ENCODE measurements at regions not wholly inside any gene's neighbourhood (a gene's known extent, or its start where the extent isn't known, plus 50 kb on each side); places are given as distances from the start of the nearest gene placed in this dataset.

DNA sequence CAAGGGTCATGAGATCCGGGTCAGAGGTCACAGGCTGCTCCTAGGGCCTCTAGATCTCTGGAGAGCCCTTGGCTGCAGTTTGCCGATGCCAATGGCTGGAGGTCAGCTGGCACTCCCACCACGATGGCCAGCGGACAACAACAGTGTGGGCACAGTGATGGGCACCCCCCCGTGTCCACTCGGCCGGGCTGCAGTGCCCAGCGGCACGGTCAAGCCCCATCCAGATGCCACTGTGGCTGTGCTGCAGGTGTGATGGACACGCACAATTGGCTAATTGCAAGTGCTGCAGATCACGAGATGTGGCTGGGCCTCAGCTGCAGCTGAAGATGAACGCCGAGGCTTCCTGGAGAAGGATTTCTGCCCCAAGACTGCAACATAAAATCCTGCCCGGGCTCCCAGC lies 80.7 kb downstream of the PDGFA start:
- in situ Hi-C loops (cut with MboI; ENCODE audit: low sequenced_read_pairs, unreplicated experiment), result no loop called here
- TF ChIP-seq, protein P1, sequence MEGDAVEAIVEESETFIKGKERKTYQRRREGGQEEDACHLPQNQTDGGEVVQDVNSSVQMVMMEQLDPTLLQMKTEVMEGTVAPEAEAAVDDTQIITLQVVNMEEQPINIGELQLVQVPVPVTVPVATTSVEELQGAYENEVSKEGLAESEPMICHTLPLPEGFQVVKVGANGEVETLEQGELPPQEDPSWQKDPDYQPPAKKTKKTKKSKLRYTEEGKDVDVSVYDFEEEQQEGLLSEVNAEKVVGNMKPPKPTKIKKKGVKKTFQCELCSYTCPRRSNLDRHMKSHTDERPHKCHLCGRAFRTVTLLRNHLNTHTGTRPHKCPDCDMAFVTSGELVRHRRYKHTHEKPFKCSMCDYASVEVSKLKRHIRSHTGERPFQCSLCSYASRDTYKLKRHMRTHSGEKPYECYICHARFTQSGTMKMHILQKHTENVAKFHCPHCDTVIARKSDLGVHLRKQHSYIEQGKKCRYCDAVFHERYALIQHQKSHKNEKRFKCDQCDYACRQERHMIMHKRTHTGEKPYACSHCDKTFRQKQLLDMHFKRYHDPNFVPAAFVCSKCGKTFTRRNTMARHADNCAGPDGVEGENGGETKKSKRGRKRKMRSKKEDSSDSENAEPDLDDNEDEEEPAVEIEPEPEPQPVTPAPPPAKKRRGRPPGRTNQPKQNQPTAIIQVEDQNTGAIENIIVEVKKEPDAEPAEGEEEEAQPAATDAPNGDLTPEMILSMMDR (IDR thresholded peaks at IDR 0.05; ENCODE audit: borderline replicate concordance, control extremely low read depth, extremely low read depth, insufficient read depth, missing control alignments), result no peak
- no peak for DNase-seq (ENCODE audit: low spot score)

DNA sequence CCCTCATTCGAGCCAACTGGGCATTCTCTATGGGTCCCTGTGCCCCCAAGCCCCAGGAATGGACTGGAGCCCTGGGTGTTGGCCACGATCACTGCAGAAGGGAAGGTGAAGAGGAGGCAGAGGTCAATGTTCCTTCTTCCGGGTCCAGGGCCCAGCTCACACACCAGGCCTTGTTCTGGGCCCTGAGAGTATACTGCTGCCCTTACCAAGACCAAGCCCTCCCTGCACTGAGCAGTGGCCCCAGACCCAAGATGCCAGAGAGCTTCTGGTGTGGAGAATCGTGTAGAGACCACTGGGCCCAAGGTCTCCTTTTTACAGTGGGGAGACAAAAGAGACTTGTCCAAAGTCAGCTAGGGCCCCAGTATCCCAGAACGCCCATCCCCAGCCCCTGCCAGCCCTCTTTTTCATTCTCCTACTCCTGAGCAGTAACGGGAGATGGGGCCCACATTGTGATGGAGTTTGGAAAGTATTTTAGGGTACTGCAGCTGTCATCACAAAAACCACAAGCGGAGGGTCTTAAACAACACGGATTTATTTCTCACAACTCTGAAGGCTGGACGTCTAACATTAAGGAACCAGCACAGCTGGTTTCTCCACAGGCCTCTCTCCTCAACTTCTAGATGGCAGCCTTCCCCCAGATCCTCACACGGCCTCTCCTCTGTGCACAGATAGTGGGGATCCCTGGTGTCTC lies 79.4 kb downstream of the PDGFA start:
- no peak for DNase-seq (ENCODE audit: low spot score)
- in situ Hi-C loops (cut with MboI; ENCODE audit: low sequenced_read_pairs, unreplicated experiment), result no loop called here

DNA sequence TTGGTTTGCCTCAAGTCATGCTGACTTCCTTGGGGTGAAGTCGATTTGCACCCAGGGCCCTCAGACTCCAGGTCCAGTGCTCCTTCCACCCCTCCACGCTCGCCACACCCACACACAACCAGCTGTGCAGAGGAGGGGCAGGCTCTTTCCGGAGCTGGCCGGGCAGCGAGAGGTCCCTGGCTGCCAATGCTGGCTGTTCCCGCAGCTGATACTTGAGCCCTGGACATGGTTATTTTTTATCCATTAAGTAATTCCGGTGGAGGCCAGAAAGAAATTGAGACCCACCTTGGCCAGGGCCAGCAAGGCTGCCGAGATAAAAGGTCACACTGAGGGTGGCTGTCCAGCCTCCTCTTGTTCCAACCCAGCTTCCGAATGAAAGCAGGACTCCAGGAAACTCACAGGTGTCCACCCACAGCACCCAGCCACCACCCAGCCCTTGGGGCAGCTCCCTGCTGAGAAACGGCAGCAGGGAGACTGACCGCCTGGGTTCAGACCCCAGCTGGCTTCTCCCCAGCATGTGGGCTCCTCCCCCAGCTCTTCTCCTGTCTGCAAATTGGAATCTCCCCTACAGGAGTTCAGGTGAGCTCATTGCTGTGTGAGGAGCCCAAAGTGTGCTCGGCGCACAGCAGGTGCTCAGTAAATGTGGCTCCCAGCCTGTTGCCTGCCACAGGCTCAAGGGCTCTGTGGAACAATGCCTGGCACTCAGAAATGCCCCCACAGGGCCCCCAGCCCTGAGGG lies 77.8 kb downstream of the PDGFA start:
- TF ChIP-seq, protein P1 (IDR thresholded peaks at IDR 0.05; ENCODE audit: borderline replicate concordance, control extremely low read depth, extremely low read depth, insufficient read depth, missing control alignments), result no peak
- DNase-seq (ENCODE audit: low spot score), result no peak
- in situ Hi-C loops (cut with MboI; ENCODE audit: low sequenced_read_pairs, unreplicated experiment), result no loop called here

More for the DNA sequence above, 79.4 kb downstream of the PDGFA start:
- TF ChIP-seq, protein P1 (IDR thresholded peaks at IDR 0.05; ENCODE audit: borderline replicate concordance, control extremely low read depth, extremely low read depth, insufficient read depth, missing control alignments), result no peak

DNA sequence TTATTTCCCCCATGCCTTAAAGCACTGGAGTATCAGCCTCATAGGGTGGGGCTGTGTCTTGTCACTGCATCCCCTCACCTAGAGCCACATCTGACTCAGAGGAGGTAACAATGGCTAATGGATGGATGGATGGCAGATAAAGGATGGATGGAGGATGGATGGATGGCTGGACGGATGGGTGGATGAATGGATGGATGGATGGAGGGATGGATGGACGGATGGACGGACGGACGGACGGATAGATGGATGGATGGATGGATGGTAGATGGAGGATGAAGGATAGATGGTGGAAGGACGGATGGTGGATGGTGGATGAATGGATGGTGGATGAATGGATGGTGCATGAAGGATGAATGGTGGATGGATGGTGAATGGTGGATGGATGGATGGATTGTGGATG lies 77.2 kb downstream of the PDGFA start:
- DNase-seq (ENCODE audit: low spot score), result no peak
- TF ChIP-seq, protein P1 (IDR thresholded peaks at IDR 0.05; ENCODE audit: borderline replicate concordance, control extremely low read depth, extremely low read depth, insufficient read depth, missing control alignments), result no peak
- in situ Hi-C loops (cut with MboI; ENCODE audit: low sequenced_read_pairs, unreplicated experiment), result no loop called here

DNA sequence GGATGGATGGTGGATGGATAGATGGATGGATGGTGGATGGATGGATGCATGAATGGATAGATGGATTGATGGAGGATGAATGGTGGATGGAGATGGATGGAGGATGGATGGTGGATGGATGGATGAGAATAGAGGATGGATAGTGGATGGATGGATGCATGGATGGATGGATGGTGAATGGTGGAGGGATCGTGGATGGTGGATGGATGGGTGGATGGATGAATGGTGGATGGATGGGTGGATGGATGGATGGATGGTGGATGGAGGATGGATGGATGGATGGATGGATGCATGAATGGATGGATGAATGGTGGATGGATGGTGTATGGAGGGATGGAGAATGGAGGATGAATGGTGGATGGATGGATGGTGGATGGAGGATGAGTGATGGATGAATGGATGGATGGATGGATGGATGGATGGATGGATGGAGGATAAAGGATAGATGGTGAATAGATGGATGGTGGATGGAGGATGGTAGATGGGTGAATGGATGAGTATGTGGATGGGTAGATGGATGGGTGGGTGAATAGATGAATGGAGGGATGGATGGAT lies 76.3 kb downstream of the PDGFA start:
- DNase-seq (ENCODE audit: low spot score), result no peak
- TF ChIP-seq, protein P1 (IDR thresholded peaks at IDR 0.05; ENCODE audit: borderline replicate concordance, control extremely low read depth, extremely low read depth, insufficient read depth, missing control alignments), result no peak
- in situ Hi-C loops (cut with MboI; ENCODE audit: low sequenced_read_pairs, unreplicated experiment), result no loop called here

DNA sequence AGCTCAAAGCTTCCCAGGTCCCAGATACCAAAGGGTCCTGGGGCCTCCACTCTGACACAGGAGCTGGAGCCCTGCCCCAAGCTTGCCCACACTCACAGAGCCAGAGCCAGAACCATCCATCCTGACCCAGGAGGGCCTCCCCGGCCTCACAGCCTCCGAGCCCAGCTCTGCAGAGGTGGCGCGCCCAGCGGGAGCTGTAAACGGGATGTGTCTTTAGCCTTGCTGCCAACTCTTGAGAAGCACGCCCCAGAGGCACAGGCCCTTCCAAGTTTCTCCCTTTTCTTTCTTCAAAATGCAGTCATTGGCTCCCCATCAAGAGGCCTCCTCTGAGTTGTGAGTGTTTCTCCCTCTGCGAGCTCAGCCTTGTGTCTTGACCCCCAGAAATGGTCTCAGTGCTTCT lies 75.0 kb downstream of the PDGFA start:
- in situ Hi-C loops (cut with MboI; ENCODE audit: low sequenced_read_pairs, unreplicated experiment), result no loop called here
- DNase-seq (ENCODE audit: low spot score), result no peak
- TF ChIP-seq, protein P1 (IDR thresholded peaks at IDR 0.05; ENCODE audit: borderline replicate concordance, control extremely low read depth, extremely low read depth, insufficient read depth, missing control alignments), result no peak

All from GM13976 (cell line).